Mucosa of stomach (tissue), 1 donor: ENCODE measurements at regions not wholly inside any gene's neighbourhood (a gene's known extent, or its start where the extent isn't known, plus 50 kb on each side); places are given as distances from the start of the nearest gene placed in this dataset.

Experiments
- H3K27me3 ChIP-seq: one replicate; pipeline ENCODE4 v1.7.0; 2013; ENCODE audit warnings: mild to moderate bottlenecking, low read length; ENCODE audit not compliant: control insufficient read depth, insufficient read depth
- H3K36me3 ChIP-seq: one replicate; pipeline ENCODE4 v1.7.0; 2013; ENCODE audit warnings: low read length; ENCODE audit not compliant: control insufficient read depth, insufficient read depth
- H3K4me1 ChIP-seq: one replicate; pipeline ENCODE4 v1.7.0; 2013; ENCODE audit warnings: mild to moderate bottlenecking, low read length; ENCODE audit not compliant: control insufficient read depth, insufficient read depth
- H3K4me3 ChIP-seq: one replicate; pipeline ENCODE4 v1.7.0; 2013; ENCODE audit warnings: low read length
- H3K9ac ChIP-seq: one replicate; pipeline ENCODE4 v1.7.0; 2013; ENCODE audit warnings: mild to moderate bottlenecking, low read length, moderate library complexity
- H3K9me3 ChIP-seq: one replicate; pipeline ENCODE4 v1.7.0; 2013; ENCODE audit warnings: mild to moderate bottlenecking, low read length, moderate library complexity; ENCODE audit not compliant: control insufficient read depth
- donor health status: Pancreatic carcinoma.

GRCh38 chr6:44664716-44665115, 277.2 kb downstream of the CDC5L start:
- Histone ChIP-seq H3K4me3 (no peak overlapping the region), H3K4me1 (no peaks in the 10 kb centered on the region), H3K36me3 (no peaks in the 10 kb centered on the region), H3K27me3 (peaks cover 8% of the 10 kb centered on the region), H3K9ac (no peak overlapping the region), H3K9me3 (no peaks in the 10 kb centered on the region)

DNA sequence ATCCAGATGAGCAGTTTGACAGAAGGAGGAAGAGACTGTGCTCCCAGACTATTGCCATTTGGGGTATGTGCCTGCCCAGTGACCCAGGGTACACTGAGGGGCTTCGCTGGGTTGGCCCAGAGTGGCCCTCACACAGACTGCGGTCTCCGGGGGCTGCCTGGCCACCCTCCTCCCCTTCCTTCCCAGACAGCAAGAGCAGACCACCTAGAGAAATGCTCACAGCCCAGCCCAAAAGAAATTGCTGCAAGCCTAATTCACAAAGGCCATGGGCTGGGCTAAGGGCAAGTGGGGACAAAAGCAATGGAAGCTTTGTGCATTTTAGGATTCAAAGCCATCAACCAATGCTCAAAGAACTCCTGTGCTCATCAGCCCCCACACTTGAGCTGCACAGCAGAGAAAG, 277.6 kb downstream of the CDC5L start:
- peaks cover 8% of the 10 kb centered on the region for H3K27me3 ChIP-seq
- no peaks in the 10 kb centered on the region for H3K4me1 ChIP-seq
- no peaks in the 10 kb centered on the region for H3K9me3 ChIP-seq
- H3K9ac ChIP-seq, result no peak overlapping the region
- H3K36me3 ChIP-seq, result no peaks in the 10 kb centered on the region
- H3K4me3 ChIP-seq, result no peak overlapping the region

- Histone ChIP-seq H3K9me3 (no peaks in the 10 kb centered on the region), H3K27me3 (peaks cover 8% of the 10 kb centered on the region), H3K9ac (no peak overlapping the region), H3K4me3 (no peak overlapping the region), H3K4me1 (no peaks in the 10 kb centered on the region), H3K36me3 (no peaks in the 10 kb centered on the region)
These were observed 278.2 kb downstream of the CDC5L start for GRCh38 chr6:44665683-44666082.

DNA sequence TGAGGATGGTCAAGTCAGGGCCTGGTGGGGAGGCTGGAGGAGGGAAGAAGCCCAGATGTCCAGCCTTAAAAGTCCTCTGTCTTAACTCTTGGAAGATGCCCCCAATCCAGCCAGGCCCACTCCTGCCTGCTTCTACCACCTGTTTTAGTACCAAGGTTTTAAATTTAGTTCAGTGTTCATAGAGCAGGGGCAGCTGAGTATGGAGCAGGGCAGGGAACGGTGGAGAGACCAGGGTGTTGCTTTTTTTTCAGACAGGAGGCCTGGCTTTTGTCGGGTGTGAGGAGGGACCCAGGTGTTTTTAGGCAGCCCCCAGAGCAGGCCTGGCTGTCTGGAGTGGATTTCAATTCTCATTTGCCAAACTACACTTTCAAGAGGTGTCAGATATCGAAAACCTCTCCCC, 278.8 kb downstream of the CDC5L start:
- H3K9ac ChIP-seq, result no peak overlapping the region
- H3K36me3 ChIP-seq, result no peaks in the 10 kb centered on the region
- H3K9me3 ChIP-seq, result no peaks in the 10 kb centered on the region
- H3K4me3 ChIP-seq, result no peak overlapping the region
- H3K27me3 ChIP-seq, result peaks cover 8% of the 10 kb centered on the region
- H3K4me1 ChIP-seq, result no peaks in the 10 kb centered on the region

DNA sequence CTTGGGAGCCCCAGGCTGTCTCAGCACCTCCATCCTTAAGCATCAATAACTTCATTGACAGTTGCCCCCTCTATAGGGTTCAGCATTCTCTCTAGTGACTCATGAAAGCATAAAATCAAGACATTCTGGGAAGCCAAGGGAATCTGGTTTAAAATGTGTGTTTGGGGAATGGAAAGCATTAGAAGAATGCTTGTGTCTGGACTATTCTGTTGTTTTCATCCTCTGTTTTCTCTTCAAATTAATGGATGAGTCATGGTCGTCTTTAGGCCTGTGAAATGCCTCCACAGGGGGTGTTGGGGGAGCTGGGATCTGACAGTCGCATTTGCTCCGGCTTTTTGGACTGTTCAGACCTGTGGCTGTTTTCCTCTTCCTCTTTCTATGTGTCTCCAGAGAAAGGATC, 279.7 kb downstream of the CDC5L start:
- H3K9me3 ChIP-seq, result no peaks in the 10 kb centered on the region
- no peak overlapping the region for H3K9ac ChIP-seq
- no peaks in the 10 kb centered on the region for H3K4me1 ChIP-seq
- H3K36me3 ChIP-seq, result no peaks in the 10 kb centered on the region
- no peak overlapping the region for H3K4me3 ChIP-seq
- H3K27me3 ChIP-seq, result peaks cover 8% of the 10 kb centered on the region

DNA sequence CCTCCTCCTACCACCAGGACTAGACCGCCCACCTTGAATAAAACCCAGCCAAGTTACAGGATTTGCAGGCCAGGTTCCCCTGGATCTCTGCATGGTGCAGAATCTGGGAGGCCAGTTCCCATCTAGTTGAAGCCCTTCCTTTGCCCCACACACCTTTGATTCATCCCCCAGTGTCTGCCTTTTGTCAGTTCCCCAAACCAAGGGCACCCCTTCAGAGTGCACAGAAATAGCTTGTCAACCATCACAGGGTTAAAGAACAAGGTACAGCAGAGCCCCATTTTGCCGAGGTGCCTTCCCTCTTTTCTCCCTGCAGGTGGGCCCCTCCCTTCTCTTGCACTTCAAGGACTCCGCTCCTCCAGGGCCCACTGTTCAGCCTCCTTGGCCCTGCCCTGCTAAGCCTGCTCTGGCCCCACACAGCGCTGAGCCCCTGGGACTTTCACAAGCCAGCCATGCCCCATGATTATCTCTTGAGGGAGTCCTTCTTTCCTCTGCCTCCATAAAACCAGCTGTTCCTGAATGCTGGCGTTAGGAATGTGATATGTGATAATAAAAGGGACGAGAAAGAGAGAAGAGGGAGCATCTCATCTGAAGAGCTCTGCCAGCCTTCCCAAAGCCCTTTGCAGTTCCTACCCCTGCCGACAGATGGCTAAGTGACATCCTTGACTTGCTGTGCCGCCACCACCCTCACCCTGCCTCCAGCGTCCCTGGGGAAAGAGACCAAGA, 280.3 kb downstream of the CDC5L start:
- peaks cover 12% of the 10 kb centered on the region for H3K27me3 ChIP-seq
- no peak overlapping the region for H3K9ac ChIP-seq
- no peaks in the 10 kb centered on the region for H3K4me1 ChIP-seq
- H3K9me3 ChIP-seq, result no peaks in the 10 kb centered on the region
- H3K4me3 ChIP-seq, result no peak overlapping the region
- H3K36me3 ChIP-seq, result no peaks in the 10 kb centered on the region

GRCh38 chr6:44668391-44668930, 281.0 kb downstream of the CDC5L start:
- Histone ChIP-seq H3K4me3 (no peak overlapping the region), H3K9ac (no peak overlapping the region), H3K36me3 (no peaks in the 10 kb centered on the region), H3K4me1 (no peaks in the 10 kb centered on the region), H3K9me3 (no peaks in the 10 kb centered on the region), H3K27me3 (peaks cover 14% of the 10 kb centered on the region)

DNA sequence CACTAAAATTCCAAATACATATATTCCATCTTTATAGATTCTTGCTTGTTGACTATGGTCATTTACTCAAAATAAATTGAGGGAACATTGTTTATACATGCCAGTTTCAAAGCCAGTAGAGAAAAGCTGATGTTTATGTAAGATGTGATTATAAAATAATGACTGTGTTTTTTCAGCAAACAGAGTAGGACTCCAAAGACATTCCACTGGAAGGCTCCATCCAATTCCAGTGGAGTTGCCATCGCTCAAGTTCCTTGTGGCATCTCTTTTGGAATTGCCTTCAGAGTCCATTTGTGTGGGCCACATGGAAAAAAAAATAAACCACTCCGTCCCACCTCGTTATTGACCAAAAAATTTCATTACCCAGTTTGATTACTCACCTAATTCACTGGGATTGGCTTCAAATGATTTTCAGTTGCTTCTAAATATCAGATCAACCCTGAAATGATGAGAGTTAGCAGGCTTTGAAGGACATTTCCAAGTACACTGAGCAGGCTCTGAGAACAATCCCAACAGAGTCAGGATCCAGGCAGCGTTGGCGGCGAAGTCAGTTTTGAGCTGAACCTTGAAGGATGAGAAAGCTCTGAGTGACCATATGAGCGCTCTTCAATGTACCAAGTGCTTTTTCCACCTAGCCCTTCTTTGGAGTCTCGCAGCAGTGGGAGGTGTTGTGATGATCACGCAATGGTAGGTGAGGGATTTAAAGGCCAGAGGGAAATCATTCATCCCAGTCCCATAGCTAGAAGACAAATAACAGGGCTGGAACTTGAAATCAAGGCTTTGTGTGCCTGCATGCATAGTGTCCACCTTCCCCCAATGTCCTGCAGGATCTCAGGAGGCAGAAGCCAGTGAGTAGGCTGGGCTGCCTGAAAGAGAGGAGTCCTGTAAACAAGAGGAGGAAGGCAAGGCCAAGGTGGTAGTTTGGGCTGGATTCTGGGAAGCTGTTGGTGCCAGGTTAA, 281.7 kb downstream of the CDC5L start:
- Histone ChIP-seq H3K9ac (no peak overlapping the region), H3K27me3 (peaks cover 16% of the 10 kb centered on the region), H3K4me3 (no peak overlapping the region), H3K36me3 (no peaks in the 10 kb centered on the region), H3K9me3 (no peaks in the 10 kb centered on the region), H3K4me1 (no peaks in the 10 kb centered on the region)

DNA sequence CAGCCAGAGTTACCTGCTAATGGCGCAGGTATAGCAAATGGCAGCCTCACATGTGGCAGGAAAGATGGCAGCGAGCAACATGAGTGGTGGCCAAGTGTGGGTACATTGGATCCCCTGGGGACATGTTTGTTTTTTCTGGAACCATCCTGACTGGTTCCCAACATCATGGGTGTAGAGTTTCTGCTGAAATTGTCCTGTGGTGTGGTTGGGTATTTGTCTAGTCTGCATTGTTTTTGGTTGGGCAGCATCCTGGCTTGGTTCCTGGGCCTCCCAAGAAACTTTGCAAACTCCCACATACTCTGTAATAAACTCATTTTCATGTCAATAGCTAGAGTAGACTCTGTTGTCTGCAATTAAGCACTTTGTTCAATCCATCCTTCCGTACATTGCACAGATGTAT, 282.6 kb downstream of the CDC5L start:
- Histone ChIP-seq H3K4me1 (no peaks in the 10 kb centered on the region), H3K36me3 (no peaks in the 10 kb centered on the region), H3K27me3 (peaks cover 18% of the 10 kb centered on the region), H3K9me3 (no peaks in the 10 kb centered on the region), H3K4me3 (no peak overlapping the region), H3K9ac (no peak overlapping the region)

DNA sequence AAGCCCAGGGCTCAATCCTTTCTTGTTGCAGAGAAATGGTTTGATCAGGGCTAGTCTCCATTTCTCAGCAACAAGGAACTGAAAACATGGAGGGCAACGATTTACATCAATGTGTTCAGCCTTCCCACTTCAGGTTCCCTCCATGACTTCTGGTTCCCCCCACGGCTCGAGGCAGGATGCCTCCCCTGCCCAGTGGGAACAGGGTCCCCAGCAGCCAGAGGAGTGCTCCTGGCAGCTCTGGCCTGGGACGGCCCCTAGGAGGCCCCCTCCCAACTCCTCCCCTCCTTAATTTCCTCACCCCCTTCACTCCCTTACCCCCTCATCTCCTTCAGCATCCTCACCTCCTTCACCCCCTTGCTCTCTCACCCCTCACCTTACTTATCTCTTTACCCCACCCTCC, 283.8 kb downstream of the CDC5L start:
- Histone ChIP-seq H3K27me3 (peaks cover 18% of the 10 kb centered on the region), H3K4me1 (no peaks in the 10 kb centered on the region), H3K9ac (no peak overlapping the region), H3K9me3 (no peaks in the 10 kb centered on the region), H3K36me3 (no peaks in the 10 kb centered on the region), H3K4me3 (no peak overlapping the region)

DNA sequence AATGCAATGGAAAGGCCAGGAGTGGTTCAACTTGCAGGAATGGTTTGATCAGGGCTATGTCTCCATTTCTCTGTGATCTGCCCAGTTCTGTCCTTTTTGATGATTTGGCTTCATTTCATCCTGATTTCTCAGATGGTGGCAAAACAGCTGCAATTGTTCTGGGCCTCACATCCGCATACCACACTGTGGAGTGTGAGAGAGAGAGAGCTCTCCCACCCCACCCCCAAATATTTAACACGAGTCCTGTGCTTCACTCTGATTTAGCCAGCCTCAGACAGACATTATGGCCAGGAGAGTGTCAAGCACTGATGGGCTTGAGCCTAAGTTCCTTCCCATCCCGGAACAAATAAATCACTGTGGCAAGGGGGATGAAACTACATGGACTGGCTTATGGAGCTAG, 284.6 kb downstream of the CDC5L start:
- no peak overlapping the region for H3K4me3 ChIP-seq
- H3K36me3 ChIP-seq, result no peaks in the 10 kb centered on the region
- no peaks in the 10 kb centered on the region for H3K9me3 ChIP-seq
- H3K27me3 ChIP-seq, result peaks cover 18% of the 10 kb centered on the region
- H3K9ac ChIP-seq, result no peak overlapping the region
- no peaks in the 10 kb centered on the region for H3K4me1 ChIP-seq

GRCh38 chr6:44672841-44673240, 285.3 kb downstream of the CDC5L start:
- Histone ChIP-seq H3K4me1 (no peaks in the 10 kb centered on the region), H3K4me3 (no peak overlapping the region), H3K36me3 (no peaks in the 10 kb centered on the region), H3K27me3 (peaks cover 15% of the 10 kb centered on the region), H3K9ac (no peak overlapping the region), H3K9me3 (no peaks in the 10 kb centered on the region)
